NCI-H2029 treated with DMSO at 0.1 percent for 48 hours (cell line): ENCODE measurements at regions not wholly inside any gene's neighbourhood (a gene's known extent, or its start where the extent isn't known, plus 50 kb on each side); places are given as distances from the start of the nearest gene placed in this dataset.

Experiments
- DNase-seq: peaks from one replicate; lab custom pipeline; 2025; lab: John Stamatoyannopoulos, UW

DNA sequence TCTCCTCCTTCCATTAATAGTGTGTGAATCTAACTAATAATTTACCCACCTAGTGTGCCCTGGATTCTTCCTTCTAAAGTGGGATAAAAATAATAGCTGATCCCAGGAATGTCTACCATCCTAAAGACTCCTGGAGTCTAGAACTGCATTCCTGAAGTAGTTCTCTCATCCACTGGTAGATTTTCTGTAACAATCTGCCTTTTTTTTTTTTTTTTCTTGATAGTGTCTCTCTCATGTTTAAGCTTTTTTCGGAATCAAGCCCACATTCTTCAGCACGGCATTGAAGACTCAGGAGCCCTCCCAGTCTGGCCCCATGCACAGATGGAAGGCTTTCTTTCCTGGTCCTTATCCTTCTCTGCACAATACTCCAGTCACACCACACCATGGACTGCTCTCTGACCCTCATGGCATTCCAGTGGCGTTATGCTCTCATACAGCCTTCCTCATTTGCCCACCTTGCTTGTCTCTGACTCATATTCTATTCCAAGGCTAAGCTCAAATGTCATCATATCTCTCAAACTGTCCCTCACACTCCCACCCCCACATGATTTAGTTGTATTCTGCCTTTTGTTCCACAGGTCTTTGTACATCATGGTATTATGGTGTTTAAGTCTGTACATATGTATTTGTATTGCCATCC is 68.7 kb upstream of the FRY start:
- DNase-seq, result no peak

GRCh38 chr13:31963631-31964030 is 67.9 kb upstream of the FRY start:
- DNase-seq, result no peak

DNA sequence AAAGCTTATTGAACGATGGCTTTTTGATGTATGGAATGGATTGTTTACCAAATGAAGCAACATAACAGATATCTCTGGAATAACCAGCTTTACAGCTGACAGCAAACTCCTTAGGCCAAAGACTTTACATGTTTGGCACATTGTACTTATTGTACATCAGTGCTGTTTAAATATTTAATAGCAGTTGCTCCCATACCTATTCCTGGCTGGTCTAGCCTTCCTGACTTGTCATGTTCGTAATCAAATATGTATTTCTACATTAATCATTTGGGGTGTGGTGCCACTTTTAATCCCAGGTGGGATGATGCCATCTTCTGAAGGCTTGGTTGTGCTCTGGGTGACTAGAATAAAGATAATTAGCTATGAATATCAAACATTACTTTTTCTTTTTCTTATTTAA is 67.4 kb upstream of the FRY start:
- DNase-seq, result no peak

- no peak for DNase-seq
Observed at GRCh38 chr13:31965361-31966066, 66.1 kb upstream of the FRY start.

DNA sequence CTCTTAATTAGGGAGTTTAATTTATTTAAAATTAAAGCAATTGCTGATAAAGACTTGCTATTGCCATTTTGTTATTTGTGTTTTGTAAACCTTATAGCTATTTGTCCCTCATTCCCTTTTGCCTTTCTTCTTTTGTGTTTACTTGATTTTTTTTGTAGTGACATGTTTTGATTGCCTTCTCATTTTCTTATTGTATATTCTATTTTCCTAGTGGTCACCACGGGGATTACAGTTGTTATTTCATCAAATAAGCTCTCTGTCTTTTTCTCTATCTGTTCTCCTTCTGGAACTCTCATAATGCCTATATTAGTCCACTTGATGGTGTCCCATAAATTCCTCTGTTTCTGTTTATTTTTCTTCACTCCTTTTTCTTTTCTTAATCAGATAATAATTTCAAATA is 64.4 kb upstream of the FRY start:
- DNase-seq, result no peak

DNA sequence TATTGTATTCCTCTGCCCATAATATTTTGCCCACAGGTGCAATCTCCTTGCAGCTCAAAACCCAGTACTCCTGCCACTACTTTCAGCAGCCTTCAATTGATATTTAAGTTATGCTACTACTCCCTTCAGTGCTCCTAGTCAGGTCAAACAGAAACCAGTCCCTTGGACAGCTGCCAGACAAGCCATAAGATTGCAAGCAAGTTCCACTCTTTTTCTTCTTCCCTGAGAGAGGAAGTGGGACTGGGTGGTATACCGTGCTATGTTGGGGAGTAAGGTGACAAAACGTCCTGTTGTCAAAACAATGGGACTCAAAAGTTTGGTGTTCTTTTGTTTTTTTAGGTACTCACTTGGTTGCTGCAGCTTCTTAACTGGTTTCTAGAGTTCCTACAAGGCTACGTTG is 63.1 kb upstream of the FRY start:
- DNase-seq, result no peak

DNA sequence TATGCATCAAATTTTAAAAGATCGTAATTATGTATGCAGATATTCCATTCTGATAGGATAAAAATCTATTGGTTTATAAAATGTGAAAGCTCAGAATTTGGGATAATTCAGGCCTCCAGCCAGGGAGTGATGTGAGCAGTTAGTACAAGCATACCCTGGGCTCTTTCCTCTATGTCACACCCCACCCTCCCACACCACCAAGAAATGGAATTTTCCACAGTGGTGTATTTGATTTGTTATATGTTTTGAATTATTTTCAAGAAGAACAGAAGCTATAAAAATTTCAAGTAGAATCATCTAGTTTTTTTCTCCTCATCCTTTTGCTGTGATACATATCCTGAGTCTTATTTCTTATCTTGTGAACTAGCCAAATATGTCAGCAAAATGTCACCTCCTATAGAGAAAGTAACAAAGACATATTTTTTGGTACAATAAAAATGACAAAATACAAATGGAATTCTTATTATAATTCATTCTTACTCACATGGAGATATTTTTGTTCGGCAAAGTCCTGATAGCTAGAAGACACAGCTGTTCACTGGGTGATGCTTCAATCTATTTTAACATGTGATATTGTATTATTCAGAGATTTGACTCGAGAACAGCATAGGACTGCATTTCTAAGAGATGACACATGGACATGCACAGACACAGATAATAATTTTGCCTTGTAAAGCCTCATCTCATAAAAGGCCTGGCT is 61.2 kb upstream of the FRY start:
- no peak for DNase-seq

DNA sequence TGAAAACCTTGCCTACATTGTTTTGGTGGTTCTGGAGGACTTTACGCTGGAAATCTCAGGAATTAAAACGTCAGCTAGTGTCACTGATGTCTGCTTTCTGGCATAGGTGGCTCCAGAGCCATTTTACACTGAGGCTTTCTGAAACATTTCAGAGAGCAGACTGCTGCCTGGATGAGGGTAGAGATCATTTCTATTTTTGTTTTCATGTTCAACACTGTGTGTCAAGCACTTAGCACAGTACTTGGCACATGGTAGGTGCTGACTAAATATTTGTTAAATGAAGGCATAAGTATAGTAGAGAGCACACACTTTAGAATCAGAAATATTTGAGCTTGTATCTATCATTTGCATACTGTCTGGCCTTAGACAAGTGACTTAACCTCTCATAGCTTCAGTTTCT is 59.1 kb upstream of the FRY start:
- DNase-seq, result peak; percentile 15

GRCh38 chr13:31978021-31978420 is 53.6 kb upstream of the FRY start:
- DNase-seq, result no peak

- no peak for DNase-seq
Observed at GRCh38 chr13:31980830-31981229, 50.7 kb upstream of the FRY start.
